Testis (tissue), 2 donors: ENCODE measurements at regions not wholly inside any gene's neighbourhood (a gene's known extent, or its start where the extent isn't known, plus 50 kb on each side); places are given as distances from the start of the nearest gene placed in this dataset.

Source experiments
- DNase-seq: peaks from one replicate; pipeline ENCODE4 v3.0.0-alpha.2; 2019
- H3K27ac ChIP-seq, 2 donors: fragments of 200-600 bp; sonication (generic); one replicate each; pipeline ENCODE4 v1.5.1; 2019
- H3K27me3 ChIP-seq: fragments of 200-600 bp; sonication (generic); one replicate; pipeline ENCODE4 v1.5.1; 2019
- H3K36me3 ChIP-seq: fragments of 200-600 bp; sonication (generic); one replicate; pipeline ENCODE4 v1.5.1; 2017; ENCODE audit warnings: low read depth; ENCODE audit errors: missing control alignments
- H3K4me1 ChIP-seq: fragments of 200-600 bp; sonication (generic); one replicate; pipeline ENCODE4 v1.5.1; 2019
- H3K4me3 ChIP-seq, 2 donors: fragments of 200-600 bp; sonication (generic); one replicate each; pipeline ENCODE4 v1.5.1; 2017 to 2019
- H3K9me3 ChIP-seq: fragments of 200-600 bp; sonication (generic); one replicate; pipeline ENCODE4 v1.5.1; 2017
- CTCF ChIP-seq, 3 experiments: fragments of 450-650 bp in 2 of 3; fragments of 200-600 bp in 1 of 3; sonication (generic) in 1 of 3; IDR thresholded peaks; one replicate each; pipeline ENCODE4 v1.5.1; 2016 to 2019; ENCODE audit warnings: antibody characterized with exemption in 3 of 3, mild to moderate bottlenecking in 2 of 3, moderate library complexity in 1 of 3
- POLR2A ChIP-seq: fragments of 450-650 bp; IDR thresholded peaks from one replicate; pipeline ENCODE4 v1.6.1; 2017; ENCODE audit warnings: antibody characterized with exemption, mild to moderate bottlenecking, moderate library complexity
- WGBS, 2 donors: methylation state at CpG; one replicate each; pipeline ENCODE4 v1.1.5; 2018; 5-methylcytosine and 5-hydroxymethylcytosine counted together
- intact Hi-C: fragments of 100-400 bp; cut with DNase I; formaldehyde crosslinking; loops from one replicate; pipeline ENCODE4 v1.15.1; 2023; ENCODE audit warnings: low total_unique reads

DNA sequence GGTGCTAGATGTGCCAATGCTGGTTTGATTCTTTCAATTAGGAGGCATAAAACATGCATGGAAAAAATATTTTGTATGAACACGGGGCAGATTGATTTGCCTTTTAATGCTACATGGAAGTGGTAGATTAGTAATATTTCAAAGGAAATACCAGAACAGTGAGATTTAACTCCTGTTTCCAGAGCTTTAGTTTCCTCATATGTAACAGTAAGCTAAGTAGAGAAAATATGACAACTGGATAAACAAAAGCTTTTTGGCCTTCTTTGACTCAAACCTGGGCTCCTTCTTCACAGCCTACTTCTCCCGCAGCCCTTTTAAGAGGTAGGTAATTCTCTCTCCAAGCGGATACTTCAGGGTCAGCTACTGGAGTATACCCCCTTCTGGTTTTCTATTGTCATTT, 254.2 kb upstream of the TRPC7 start:
- Histone ChIP-seq H3K27me3 (no peaks in the 10 kb centered on the region), H3K9me3 (no peaks in the 10 kb centered on the region), H3K27ac (no peak overlapping the region), H3K36me3 (no peaks in the 10 kb centered on the region), H3K4me3 (no peak overlapping the region), H3K4me1 (no peaks in the 10 kb centered on the region)
- intact Hi-C loops = no loop called here
- WGBS, 2 donors = 82 to 89% methylated on average over 3 of the region's 3 CpGs
- no peak for DNase-seq
- no peak for TF ChIP-seq POLR2A
- no peak for TF ChIP-seq CTCF (IDR thresholded peaks at IDR 0.05)

DNA sequence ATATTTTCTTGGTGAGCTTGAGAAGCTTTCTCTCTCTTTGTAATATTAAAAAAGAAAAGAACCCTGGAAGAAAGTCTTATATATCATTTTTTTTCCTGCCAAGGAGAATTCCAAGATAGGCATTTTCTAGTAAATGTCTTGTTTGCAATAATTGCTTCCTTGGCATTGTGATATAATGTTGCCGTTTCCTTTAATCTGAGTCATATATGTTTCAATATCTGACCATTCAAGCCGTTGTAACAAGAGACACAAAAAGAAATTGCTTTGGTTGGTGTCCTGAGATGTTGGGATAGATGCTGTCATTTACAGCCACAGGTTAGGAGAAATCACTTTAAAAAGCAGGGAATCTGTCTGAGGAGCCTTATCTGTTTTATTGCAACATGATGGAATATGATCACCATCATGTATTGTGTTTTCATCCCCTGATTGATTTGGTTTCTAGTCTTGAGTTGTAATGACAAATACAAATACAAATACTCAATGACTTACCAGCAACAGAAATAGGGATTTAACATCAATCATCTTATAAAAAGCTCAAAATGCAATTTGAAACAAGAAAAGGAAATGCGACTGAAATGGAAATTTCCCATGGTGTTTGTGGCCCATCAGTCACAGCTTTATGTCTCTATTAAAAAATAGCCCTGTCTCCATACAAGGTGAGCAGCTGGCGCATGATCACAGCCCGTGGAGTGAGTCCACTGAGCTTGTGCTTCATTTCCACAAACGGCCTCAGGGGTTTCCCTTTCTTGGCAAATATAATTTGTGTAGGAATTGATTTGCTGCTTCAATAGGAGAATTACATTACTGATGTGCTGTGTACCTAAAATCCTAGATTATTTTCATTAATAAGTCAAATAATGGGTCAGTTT, 250.1 kb upstream of the TRPC7 start:
- no peaks in the 10 kb centered on the region for H3K27me3 ChIP-seq
- 71 to 82% methylated on average over 6 of the region's 6 CpGs for WGBS, 2 donors
- H3K4me3 ChIP-seq = no peak overlapping the region
- no peak for TF ChIP-seq POLR2A
- no peak for TF ChIP-seq CTCF (IDR thresholded peaks at IDR 0.05)
- H3K9me3 ChIP-seq = no peaks in the 10 kb centered on the region
- intact Hi-C loops = no loop called here
- no peak overlapping the region for H3K27ac ChIP-seq
- no peaks in the 10 kb centered on the region for H3K36me3 ChIP-seq
- DNase-seq = no peak
- no peaks in the 10 kb centered on the region for H3K4me1 ChIP-seq

DNA sequence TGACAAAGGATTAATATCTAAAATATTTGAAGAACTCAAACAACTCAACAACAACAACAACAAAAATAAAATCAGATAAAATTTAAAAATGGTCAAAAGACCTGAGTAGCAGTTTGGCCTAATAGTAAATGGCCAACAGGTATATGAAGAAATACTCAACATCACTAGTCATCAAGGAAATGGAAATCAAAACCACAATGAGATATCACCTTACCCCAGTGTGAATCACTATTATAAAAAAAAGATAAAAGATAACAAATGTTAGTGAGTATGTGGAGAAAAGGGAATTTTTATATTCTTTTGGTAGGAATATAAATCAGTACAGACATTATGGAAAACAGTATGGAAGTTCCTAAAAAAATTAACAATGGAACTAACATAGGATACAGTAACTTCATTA, 247.9 kb upstream of the TRPC7 start:
- Histone ChIP-seq H3K4me3 (no peak overlapping the region), H3K27me3 (no peaks in the 10 kb centered on the region), H3K9me3 (no peaks in the 10 kb centered on the region), H3K4me1 (no peaks in the 10 kb centered on the region), H3K27ac (no peak overlapping the region), H3K36me3 (no peaks in the 10 kb centered on the region)
- no peak for DNase-seq
- no peak for TF ChIP-seq CTCF (IDR thresholded peaks at IDR 0.05)
- intact Hi-C loops = no loop called here

DNA sequence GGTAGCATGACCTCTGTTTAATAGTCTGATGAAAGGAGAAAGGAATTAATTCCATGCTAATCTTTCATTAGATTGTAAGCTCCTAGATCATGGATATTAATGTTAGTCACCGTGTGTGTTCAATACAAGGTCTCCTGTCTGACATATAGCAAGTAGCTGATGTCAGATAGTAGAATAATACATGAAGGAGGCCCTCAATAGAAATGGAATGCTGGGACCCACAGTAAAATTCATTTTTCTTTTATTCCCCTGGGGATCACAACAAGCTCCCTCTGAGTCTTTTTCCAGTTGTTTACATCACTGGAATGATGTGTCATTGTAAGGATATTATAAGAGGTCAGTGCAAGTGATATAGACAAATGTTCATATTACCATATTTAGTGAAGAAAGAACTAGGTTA, 240.3 kb upstream of the TRPC7 start:
- H3K27ac ChIP-seq = no peak overlapping the region
- WGBS, 2 donors = 84 to 90% methylated on average over 1 of the region's 1 CpG
- intact Hi-C loops = no loop called here
- no peaks in the 10 kb centered on the region for H3K4me1 ChIP-seq
- no peak overlapping the region for H3K4me3 ChIP-seq
- H3K9me3 ChIP-seq = no peaks in the 10 kb centered on the region
- H3K27me3 ChIP-seq = no peaks in the 10 kb centered on the region
- H3K36me3 ChIP-seq = no peaks in the 10 kb centered on the region
- TF ChIP-seq CTCF (IDR thresholded peaks at IDR 0.05) = no peak
- no peak for TF ChIP-seq POLR2A
- DNase-seq = no peak

DNA sequence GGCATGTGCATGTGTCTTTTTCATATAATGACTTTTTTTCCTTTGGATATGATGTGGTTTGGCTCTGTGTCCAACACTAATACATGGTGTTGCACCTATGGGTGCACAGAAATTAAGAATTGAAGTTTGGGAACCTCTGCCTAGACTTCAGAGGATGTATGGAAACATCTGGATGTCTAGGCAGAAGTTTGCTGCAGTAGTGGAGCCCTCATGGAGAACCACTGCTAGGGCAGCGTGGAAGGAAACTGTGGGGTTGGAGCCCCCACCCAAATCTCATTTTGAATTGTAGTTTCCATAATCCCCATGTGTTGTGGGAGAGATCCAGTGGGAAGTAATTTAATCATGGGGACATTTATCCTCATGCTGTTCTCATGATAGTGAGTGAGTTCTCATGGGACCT, 235.0 kb upstream of the TRPC7 start:
- Histone ChIP-seq H3K27me3 (no peaks in the 10 kb centered on the region), H3K9me3 (no peaks in the 10 kb centered on the region), H3K36me3 (no peaks in the 10 kb centered on the region), H3K4me3 (no peak overlapping the region), H3K27ac (no peak overlapping the region), H3K4me1 (no peaks in the 10 kb centered on the region)
- WGBS, 2 donors = 89 to 100% methylated on average over 1 of the region's 1 CpG
- intact Hi-C loops = no loop called here
- no peak for DNase-seq
- TF ChIP-seq POLR2A = no peak
- no peak for TF ChIP-seq CTCF (IDR thresholded peaks at IDR 0.05)
